ENCODE measurements at regions not wholly inside any gene's neighbourhood (a gene's known extent, or its start where the extent isn't known, plus 50 kb on each side); places are given as distances from the start of the nearest gene placed in this dataset.

DNA sequence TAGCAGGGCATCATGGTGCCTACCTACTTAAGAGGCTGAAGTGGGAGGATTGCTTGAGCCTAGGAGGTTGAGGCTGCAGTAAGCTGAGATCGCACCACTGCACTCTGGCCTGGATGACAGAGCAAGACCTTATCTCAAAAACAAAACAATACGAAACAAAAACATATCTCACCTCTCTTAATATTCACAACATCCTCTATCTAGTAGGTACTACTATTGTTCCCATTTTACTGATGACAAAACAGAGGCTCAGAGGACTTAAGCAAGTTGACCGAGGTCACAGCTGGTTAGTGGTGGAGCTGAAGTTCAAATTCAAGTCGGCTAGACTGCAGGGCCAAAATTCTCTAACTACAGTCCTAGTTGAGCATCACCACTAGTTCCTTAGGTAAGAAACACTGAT, 172.3 kb upstream of the EEA1 start (continued):
- TF ChIP-seq, protein P1, sequence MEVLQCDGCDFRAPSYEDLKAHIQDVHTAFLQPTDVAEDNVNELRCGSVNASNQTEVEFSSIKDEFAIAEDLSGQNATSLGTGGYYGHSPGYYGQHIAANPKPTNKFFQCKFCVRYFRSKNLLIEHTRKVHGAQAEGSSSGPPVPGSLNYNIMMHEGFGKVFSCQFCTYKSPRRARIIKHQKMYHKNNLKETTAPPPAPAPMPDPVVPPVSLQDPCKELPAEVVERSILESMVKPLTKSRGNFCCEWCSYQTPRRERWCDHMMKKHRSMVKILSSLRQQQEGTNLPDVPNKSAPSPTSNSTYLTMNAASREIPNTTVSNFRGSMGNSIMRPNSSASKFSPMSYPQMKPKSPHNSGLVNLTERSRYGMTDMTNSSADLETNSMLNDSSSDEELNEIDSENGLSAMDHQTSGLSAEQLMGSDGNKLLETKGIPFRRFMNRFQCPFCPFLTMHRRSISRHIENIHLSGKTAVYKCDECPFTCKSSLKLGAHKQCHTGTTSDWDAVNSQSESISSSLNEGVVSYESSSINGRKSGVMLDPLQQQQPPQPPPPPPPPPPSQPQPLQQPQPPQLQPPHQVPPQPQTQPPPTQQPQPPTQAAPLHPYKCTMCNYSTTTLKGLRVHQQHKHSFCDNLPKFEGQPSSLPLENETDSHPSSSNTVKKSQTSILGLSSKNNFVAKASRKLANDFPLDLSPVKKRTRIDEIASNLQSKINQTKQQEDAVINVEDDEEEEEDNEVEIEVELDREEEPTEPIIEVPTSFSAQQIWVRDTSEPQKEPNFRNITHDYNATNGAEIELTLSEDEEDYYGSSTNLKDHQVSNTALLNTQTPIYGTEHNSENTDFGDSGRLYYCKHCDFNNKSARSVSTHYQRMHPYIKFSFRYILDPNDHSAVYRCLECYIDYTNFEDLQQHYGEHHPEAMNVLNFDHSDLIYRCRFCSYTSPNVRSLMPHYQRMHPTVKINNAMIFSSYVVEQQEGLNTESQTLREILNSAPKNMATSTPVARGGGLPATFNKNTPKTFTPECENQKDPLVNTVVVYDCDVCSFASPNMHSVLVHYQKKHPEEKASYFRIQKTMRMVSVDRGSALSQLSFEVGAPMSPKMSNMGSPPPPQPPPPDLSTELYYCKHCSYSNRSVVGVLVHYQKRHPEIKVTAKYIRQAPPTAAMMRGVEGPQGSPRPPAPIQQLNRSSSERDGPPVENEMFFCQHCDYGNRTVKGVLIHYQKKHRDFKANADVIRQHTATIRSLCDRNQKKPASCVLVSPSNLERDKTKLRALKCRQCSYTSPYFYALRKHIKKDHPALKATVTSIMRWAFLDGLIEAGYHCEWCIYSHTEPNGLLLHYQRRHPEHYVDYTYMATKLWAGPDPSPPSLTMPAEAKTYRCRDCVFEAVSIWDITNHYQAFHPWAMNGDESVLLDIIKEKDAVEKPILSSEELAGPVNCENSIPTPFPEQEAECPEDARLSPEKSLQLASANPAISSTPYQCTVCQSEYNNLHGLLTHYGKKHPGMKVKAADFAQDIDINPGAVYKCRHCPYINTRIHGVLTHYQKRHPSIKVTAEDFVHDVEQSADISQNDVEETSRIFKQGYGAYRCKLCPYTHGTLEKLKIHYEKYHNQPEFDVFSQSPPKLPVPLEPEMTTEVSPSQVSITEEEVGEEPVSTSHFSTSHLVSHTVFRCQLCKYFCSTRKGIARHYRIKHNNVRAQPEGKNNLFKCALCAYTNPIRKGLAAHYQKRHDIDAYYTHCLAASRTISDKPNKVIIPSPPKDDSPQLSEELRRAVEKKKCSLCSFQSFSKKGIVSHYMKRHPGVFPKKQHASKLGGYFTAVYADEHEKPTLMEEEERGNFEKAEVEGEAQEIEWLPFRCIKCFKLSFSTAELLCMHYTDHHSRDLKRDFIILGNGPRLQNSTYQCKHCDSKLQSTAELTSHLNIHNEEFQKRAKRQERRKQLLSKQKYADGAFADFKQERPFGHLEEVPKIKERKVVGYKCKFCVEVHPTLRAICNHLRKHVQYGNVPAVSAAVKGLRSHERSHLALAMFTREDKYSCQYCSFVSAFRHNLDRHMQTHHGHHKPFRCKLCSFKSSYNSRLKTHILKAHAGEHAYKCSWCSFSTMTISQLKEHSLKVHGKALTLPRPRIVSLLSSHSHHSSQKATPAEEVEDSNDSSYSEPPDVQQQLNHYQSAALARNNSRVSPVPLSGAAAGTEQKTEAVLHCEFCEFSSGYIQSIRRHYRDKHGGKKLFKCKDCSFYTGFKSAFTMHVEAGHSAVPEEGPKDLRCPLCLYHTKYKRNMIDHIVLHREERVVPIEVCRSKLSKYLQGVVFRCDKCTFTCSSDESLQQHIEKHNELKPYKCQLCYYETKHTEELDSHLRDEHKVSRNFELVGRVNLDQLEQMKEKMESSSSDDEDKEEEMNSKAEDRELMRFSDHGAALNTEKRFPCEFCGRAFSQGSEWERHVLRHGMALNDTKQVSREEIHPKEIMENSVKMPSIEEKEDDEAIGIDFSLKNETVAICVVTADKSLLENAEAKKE (CRISPR knock-in tag; IDR thresholded peaks at IDR 0.05), result no peak
- TF ChIP-seq, protein P2, sequence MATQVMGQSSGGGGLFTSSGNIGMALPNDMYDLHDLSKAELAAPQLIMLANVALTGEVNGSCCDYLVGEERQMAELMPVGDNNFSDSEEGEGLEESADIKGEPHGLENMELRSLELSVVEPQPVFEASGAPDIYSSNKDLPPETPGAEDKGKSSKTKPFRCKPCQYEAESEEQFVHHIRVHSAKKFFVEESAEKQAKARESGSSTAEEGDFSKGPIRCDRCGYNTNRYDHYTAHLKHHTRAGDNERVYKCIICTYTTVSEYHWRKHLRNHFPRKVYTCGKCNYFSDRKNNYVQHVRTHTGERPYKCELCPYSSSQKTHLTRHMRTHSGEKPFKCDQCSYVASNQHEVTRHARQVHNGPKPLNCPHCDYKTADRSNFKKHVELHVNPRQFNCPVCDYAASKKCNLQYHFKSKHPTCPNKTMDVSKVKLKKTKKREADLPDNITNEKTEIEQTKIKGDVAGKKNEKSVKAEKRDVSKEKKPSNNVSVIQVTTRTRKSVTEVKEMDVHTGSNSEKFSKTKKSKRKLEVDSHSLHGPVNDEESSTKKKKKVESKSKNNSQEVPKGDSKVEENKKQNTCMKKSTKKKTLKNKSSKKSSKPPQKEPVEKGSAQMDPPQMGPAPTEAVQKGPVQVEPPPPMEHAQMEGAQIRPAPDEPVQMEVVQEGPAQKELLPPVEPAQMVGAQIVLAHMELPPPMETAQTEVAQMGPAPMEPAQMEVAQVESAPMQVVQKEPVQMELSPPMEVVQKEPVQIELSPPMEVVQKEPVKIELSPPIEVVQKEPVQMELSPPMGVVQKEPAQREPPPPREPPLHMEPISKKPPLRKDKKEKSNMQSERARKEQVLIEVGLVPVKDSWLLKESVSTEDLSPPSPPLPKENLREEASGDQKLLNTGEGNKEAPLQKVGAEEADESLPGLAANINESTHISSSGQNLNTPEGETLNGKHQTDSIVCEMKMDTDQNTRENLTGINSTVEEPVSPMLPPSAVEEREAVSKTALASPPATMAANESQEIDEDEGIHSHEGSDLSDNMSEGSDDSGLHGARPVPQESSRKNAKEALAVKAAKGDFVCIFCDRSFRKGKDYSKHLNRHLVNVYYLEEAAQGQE (IDR thresholded peaks at IDR 0.05; ENCODE audit: unreplicated experiment), result no peak
- no peak for TF ChIP-seq POLR2AphosphoS5 (IDR thresholded peaks at IDR 0.05; ENCODE audit: low read depth)

DNA sequence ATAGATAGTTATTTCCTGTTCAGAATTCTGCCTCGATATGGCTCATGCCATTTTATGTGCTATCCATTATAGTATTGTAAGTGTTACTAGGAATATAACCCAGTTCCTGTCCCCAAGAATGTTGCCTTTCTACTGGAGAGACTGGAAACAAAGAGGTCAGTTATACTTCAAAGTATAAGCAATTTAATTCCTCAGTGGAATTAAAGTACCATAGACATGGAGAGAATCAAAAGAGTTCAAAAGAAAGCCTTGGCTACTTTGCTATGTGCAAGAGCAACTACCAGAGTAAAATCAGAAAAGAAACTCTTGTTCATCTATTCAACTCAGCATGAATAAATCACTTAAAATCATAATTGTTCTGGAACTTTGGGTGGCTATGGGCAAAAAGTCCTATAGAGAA, 173.2 kb upstream of the EEA1 start:
- H3K79me2 ChIP-seq (replicated peaks; ENCODE audit: insufficient read depth), result no peaks in the 10 kb centered on the region
- no peak overlapping the region for H3K4me2 ChIP-seq
- H3K27me3 ChIP-seq (ENCODE audit: insufficient read depth), result no peaks in the 10 kb centered on the region
- H3K36me3 ChIP-seq (ENCODE audit: insufficient read depth), result no peaks in the 10 kb centered on the region
- H3K4me3 ChIP-seq, result no peak overlapping the region
- peaks cover 3% of the 10 kb centered on the region; the same call in 2 of the 3 replicates for H3K4me1 Mint-ChIP-seq
- H3K36me3 Mint-ChIP-seq (ENCODE audit: low read depth), result no peaks in the 10 kb centered on the region
- no peaks in the 10 kb centered on the region for H3F3A ChIP-seq (replicated peaks; ENCODE audit: low read depth)
- no peaks in the 10 kb centered on the region for H4K20me1 ChIP-seq (replicated peaks; ENCODE audit: insufficient read depth)
- no peak for ATAC-seq
- H3K4me1 ChIP-seq (ENCODE audit: insufficient read depth), result no peaks in the 10 kb centered on the region
- H3K9me2 ChIP-seq (ENCODE audit: insufficient read depth), result peaks cover 10% of the 10 kb centered on the region
- no peak overlapping the region for H3K27ac ChIP-seq (ENCODE audit: low read depth)
- no peak overlapping the region for H3K27ac Mint-ChIP-seq
- DNase-seq (ENCODE audit: low spot score), result no peak
- no peak overlapping the region for H3K4me3 Mint-ChIP-seq
- no peak overlapping the region for H2AFZ ChIP-seq
- no peaks in the 10 kb centered on the region for H3K27me3 Mint-ChIP-seq (ENCODE audit: insufficient read depth, low read depth, poor library complexity)
- H3K9me3 Mint-ChIP-seq, result no peaks in the 10 kb centered on the region
- TF ChIP-seq, protein P1 (CRISPR knock-in tag; IDR thresholded peaks at IDR 0.05), result no peak
- TF ChIP-seq CREB1 (CRISPR knock-in tag; IDR thresholded peaks at IDR 0.05; ENCODE audit: low read depth), result no peak
- TF ChIP-seq POLR2AphosphoS5 (IDR thresholded peaks at IDR 0.05; ENCODE audit: low read depth), result no peak
- TF ChIP-seq STAT1 (IDR thresholded peaks at IDR 0.05; ENCODE audit: unreplicated experiment), result no peak
- no peak for TF ChIP-seq ZNF114 (CRISPR knock-in tag; IDR thresholded peaks at IDR 0.05)
